ENCODE measurements at regions not wholly inside any gene's neighbourhood (a gene's known extent, or its start where the extent isn't known, plus 50 kb on each side); places are given as distances from the start of the nearest gene placed in this dataset.

GRCh38 chr6:120620900-120621299 lies 713.4 kb downstream of the TBC1D32 start:
- ATAC-seq, result no peak

GRCh38 chr6:120615238-120615637 lies 719.0 kb downstream of the TBC1D32 start:
- ATAC-seq, result no peak

GRCh38 chr6:120614723-120615122 lies 719.6 kb downstream of the TBC1D32 start:
- no peak for ATAC-seq

GRCh38 chr6:120608826-120609225 lies 725.5 kb downstream of the TBC1D32 start:
- ATAC-seq, result no peak

GRCh38 chr6:120606743-120607142 lies 727.5 kb downstream of the TBC1D32 start:
- ATAC-seq, result no peak

GRCh38 chr6:120604510-120604909 lies 729.8 kb downstream of the TBC1D32 start:
- ATAC-seq, result no peak

- no peak for ATAC-seq
These were observed 743.7 kb downstream of the TBC1D32 start for GRCh38 chr6:120590611-120591010.

- ATAC-seq, result no peak
These were observed 745.9 kb downstream of the TBC1D32 start for GRCh38 chr6:120588424-120588823.

GRCh38 chr6:120587381-120587780 lies 746.9 kb downstream of the TBC1D32 start:
- ATAC-seq, result no peak

GRCh38 chr6:120584111-120584760 lies 750.0 kb downstream of the TBC1D32 start:
- ATAC-seq, result no peak

GRCh38 chr6:120576061-120576460 lies 758.2 kb downstream of the TBC1D32 start:
- ATAC-seq, result no peak

- no peak for ATAC-seq
These were observed 764.6 kb downstream of the TBC1D32 start for GRCh38 chr6:120569714-120570113.

- no peak for ATAC-seq
These were observed 769.5 kb downstream of the TBC1D32 start for GRCh38 chr6:120564779-120565178.

- no peak for ATAC-seq
These were observed 776.0 kb downstream of the TBC1D32 start for GRCh38 chr6:120558294-120558693.

- no peak for ATAC-seq
These were observed 776.7 kb downstream of the TBC1D32 start for GRCh38 chr6:120557554-120557953.

- ATAC-seq, result no peak
These were observed 777.8 kb downstream of the TBC1D32 start for GRCh38 chr6:120556491-120556890.

- no peak for ATAC-seq
These were observed 780.9 kb downstream of the TBC1D32 start for GRCh38 chr6:120553353-120553752.

GRCh38 chr6:120545353-120545752 lies 788.9 kb downstream of the TBC1D32 start:
- ATAC-seq, result no peak

GRCh38 chr6:120534954-120535353 lies 799.3 kb downstream of the TBC1D32 start:
- ATAC-seq, result no peak

GRCh38 chr6:120526576-120526975 lies 807.7 kb downstream of the TBC1D32 start:
- no peak for ATAC-seq

GRCh38 chr6:120514544-120514943 lies 819.7 kb downstream of the TBC1D32 start:
- ATAC-seq, result no peak

GRCh38 chr6:120511712-120512111 lies 822.6 kb downstream of the TBC1D32 start:
- ATAC-seq, result no peak

GRCh38 chr6:120498711-120499110 lies 835.6 kb downstream of the TBC1D32 start:
- ATAC-seq, result no peak

- no peak for ATAC-seq
These were observed 837.6 kb downstream of the TBC1D32 start for GRCh38 chr6:120496661-120497060.

GRCh38 chr6:120493505-120493904 lies 840.8 kb downstream of the TBC1D32 start:
- ATAC-seq, result no peak

All from activated CD4-positive, CD25-positive, alpha-beta regulatory T cell treated with anti-CD3 and anti-CD28 coated beads, Interleukin-2, amount 50 U/mL, for 24 hours (primary cell).